Uterus (tissue), 2 donors: ENCODE measurements at regions not wholly inside any gene's neighbourhood (a gene's known extent, or its start where the extent isn't known, plus 50 kb on each side); places are given as distances from the start of the nearest gene placed in this dataset.

Experiments
- POLR2A ChIP-seq, 2 donors: fragments of 450-650 bp; IDR thresholded peaks; one replicate each; pipeline ENCODE4 v1.6.1; 2016; ENCODE audit warnings: antibody characterized with exemption in 2 of 2, mild to moderate bottlenecking in 1 of 2, moderate library complexity in 1 of 2
- TF ChIP-seq, protein P1 (sequence below), 4 experiments: fragments of 200-600 bp in 2 of 4; fragments of 450-650 bp in 2 of 4; sonication (generic) in 2 of 4; IDR thresholded peaks; one replicate each; pipeline ENCODE4 v1.5.1; 2016 to 2019; ENCODE audit warnings: antibody characterized with exemption in 4 of 4, mild to moderate bottlenecking in 2 of 4, moderate library complexity in 1 of 4

DNA sequence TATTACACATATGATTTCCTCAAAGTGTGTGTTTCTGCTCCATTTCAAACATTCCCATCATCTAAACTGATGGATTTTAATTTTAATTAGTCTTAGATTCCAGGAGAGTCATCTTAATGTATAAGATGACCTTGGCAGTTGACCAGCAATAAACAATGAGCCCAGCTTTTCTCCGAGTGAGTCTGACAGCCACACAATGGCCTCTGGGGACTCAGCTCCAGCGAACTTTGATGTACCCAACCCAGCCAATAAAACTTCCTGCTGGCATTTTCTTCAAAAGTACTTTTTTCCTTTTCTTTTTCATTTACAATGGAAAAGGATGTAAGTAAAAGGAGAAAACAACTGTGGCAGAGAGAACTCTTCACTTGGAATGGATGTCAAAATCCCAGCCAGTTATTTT is 139.1 kb upstream of the CTBP2 start:
- TF ChIP-seq, protein P1, sequence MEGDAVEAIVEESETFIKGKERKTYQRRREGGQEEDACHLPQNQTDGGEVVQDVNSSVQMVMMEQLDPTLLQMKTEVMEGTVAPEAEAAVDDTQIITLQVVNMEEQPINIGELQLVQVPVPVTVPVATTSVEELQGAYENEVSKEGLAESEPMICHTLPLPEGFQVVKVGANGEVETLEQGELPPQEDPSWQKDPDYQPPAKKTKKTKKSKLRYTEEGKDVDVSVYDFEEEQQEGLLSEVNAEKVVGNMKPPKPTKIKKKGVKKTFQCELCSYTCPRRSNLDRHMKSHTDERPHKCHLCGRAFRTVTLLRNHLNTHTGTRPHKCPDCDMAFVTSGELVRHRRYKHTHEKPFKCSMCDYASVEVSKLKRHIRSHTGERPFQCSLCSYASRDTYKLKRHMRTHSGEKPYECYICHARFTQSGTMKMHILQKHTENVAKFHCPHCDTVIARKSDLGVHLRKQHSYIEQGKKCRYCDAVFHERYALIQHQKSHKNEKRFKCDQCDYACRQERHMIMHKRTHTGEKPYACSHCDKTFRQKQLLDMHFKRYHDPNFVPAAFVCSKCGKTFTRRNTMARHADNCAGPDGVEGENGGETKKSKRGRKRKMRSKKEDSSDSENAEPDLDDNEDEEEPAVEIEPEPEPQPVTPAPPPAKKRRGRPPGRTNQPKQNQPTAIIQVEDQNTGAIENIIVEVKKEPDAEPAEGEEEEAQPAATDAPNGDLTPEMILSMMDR (IDR thresholded peaks at IDR 0.05) = no peak
- TF ChIP-seq POLR2A (IDR thresholded peaks at IDR 0.05) = no peak
